Hematopoietic multipotent progenitor cell treated with erythropoietin and hydrocortisone succinate and interleukin-3 and kit ligand, for 6 days (in vitro differentiated cells): ENCODE measurements at regions not wholly inside any gene's neighbourhood (a gene's known extent, or its start where the extent isn't known, plus 50 kb on each side); places are given as distances from the start of the nearest gene placed in this dataset.

ENCODE experiments used
- DNase-seq: peaks from one replicate; pipeline ENCODE4 v3.0.0-alpha.2; 2015

- DNase-seq: no peak
These were observed 140.0 kb downstream of the ADAMTS15 start for GRCh38 chr11:130588471-130588870.

GRCh38 chr11:130592056-130592455 lies 143.6 kb downstream of the ADAMTS15 start:
- DNase-seq: no peak

GRCh38 chr11:130593064-130593463 lies 144.6 kb downstream of the ADAMTS15 start:
- no peak for DNase-seq

DNA sequence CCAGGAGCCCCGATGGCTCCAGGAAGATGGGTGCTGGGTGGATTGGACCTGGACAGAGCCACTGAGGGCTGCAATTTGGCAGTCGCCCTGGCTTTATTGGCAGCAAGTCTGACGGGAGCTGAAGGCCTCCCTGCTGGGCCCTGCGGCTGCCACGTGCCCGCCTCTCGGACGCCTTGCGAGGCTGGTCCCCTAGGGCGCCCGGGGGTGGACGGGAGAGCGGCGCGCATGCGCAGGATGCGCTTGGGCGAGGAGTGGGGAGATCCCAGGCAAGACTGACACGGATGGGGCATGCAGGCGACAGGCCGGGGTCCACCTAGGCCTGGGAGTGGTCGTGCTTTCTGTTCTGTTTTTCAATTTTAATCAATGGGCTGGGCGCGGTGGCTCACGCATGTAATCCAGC lies 150.0 kb downstream of the ADAMTS15 start:
- no peak for DNase-seq

DNA sequence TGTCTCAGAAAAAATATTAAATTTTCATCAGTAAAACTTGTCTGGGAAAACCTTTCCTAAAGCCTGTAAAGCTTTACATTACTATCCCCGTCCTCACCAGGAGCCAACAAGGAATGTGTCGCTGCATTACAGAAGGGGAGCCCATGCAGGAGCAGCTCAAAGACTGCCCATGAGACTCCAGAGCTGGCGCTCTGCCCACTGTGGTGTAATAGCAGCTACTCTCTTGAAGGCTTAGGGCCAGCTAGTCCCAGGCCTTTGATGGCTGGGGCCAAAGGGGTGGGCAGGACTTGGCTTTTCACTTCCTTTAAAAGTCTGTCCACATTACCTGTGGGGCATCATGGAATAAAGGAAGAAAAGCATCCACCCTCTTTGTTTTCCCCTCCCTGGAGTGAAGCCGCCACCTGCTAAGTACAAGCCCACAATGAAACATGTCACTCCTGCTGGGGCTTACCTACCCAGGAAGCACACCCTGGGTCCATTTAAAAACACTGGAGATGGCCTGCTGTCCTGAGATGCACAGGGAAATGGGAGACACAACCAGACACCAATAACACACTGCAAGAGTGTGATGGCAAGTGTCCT lies 150.7 kb downstream of the ADAMTS15 start:
- no peak for DNase-seq

DNA sequence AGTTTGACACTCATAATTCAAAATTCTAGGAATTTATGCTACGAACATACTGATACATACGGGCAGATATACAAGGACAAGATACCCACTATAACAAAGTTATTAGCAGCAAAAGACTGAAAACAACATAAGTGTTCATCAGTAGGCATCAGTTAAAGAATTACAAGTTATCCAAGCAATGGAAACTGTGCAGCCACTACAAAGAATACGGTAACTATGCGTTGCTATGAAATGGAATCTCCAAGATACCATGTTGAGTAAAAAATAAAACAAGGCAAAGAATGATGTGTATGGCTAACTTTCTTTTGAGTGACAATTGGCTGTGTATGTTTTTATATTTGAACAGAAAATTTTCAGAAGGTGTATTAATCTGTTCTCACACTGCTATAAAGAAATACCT lies 151.7 kb downstream of the ADAMTS15 start:
- no peak for DNase-seq

GRCh38 chr11:130600616-130601015 lies 152.2 kb downstream of the ADAMTS15 start:
- no peak for DNase-seq

DNA sequence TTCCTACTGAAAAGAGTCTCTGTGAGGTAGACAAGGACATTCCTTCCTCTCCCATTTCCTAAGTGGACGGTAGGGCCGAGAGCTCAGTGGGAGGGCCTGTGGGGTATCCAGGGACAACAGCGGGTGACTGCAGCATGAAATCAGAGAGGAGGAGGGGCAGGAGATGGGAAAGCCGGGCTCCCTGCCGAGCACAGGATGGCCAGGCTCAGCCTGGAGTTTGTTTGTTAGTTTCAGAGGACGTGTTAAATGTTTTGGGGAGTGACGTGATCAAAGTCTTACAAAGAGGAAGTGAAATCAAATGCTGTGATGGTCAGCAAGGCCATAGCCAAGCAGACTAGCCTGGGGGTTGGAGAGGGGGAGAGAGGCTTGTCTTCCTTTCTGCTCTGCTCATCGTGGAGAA lies 152.7 kb downstream of the ADAMTS15 start:
- DNase-seq: no peak

DNA sequence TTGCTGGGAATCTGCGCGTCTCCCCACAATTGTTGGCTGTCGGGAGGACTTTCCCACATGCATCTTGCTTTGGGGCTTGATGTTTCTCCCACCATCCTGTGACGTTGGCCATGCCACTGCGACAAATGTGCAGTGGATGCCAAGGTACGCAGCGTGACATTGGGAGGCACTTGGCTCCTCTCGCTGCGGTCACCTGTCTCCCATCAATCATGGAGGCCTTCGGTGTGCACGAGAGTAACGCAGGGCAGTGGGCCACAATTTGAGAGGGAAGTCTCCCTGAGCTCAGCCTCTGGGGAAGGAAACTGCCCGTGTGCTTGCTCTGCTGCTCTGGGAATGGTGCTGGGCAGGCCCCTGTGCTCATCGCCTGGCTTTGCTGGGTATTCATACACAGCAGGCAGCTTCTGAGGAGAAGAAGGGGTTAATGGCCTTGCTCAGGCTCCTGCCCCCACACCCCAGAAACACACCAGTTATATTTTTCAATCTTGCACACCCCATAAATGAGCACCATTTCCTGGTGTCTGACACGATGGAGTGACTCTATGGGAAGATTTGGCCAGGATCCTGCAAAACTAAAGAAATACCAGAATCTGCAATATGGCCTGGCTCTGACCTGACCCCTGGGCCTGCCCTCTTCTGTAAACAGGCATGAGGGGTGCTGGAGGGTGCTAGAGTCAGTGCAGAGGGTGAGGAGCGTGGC lies 153.5 kb downstream of the ADAMTS15 start:
- no peak for DNase-seq

- no peak for DNase-seq
These were observed 154.3 kb downstream of the ADAMTS15 start for GRCh38 chr11:130602641-130603334.

GRCh38 chr11:130603335-130603906 lies 155.0 kb downstream of the ADAMTS15 start:
- no peak for DNase-seq

- no peak for DNase-seq
These were observed 156.2 kb downstream of the ADAMTS15 start for GRCh38 chr11:130604606-130605005.

DNA sequence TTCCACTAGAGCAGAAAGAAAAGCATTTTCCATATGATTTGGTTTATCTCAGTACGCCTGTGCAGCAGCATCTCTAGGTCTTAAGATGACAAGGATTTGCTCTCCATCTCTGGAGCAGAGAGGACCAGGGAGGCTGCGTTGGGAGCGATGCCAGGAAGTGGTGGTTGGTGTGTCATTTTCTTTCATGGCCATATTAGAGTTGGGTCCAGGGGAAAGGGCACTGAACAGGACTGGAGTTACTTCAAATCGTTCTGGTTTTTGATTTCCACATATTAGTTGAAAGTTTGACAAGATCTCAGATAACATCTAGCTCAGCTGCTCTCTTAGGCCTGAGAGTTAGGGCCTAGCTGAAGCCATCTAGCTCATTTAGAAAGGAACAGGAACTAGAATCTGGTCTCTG lies 157.7 kb downstream of the ADAMTS15 start:
- DNase-seq: no peak

DNA sequence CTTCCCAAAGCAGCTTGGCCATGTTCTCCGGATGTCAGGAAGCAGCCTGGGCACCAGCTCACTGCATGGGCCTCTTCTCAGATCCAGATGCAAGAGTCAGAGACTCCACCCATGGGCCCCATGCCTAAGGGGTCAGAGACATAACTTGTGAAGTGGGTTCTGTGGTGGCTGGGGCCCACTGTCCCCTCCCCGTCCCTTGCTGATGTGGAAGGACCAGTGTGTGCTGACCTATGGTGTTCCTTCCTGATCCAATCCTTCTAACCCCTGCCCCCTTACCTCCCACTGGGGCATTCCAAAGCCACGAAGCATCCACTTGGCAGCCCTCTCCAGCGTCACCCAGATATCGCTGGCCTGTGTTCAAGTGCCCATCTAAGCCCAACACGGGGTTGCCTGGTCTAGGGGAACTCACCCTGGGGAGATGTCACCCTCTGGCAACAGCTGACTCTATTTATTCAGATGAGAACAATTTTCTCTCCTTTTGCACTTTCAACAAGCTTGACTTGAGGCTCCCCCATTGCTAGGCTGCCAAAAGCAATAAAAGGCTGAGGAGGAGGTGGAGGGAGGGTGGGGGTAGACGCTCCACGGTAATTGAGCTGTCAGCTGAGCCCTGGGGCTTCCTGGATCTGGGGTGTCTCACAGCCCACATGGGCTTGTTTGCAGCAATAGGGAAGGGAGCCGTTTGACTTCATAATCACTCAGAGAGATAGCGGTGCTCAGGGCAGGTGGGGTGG lies 158.5 kb downstream of the ADAMTS15 start:
- no peak for DNase-seq

DNA sequence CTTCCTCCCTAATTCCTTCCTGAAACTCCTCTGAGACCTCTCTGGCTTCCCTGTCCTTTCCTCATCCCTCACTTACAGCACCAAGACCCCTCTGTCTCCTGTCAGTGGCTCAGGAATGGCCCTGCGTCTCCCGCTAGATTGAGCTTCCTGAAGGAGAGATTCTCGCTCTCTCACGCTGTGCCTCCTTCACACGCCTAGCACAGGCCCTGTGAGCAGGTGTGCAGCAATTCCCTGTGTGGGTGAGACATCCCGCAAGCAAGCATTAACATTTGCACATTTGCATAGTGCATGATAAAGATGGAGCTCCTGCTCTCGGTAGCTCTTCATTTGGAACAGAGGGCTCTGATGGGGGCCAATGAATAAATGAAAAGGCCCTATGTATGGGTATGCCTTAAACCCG lies 159.8 kb downstream of the ADAMTS15 start:
- no peak for DNase-seq

DNA sequence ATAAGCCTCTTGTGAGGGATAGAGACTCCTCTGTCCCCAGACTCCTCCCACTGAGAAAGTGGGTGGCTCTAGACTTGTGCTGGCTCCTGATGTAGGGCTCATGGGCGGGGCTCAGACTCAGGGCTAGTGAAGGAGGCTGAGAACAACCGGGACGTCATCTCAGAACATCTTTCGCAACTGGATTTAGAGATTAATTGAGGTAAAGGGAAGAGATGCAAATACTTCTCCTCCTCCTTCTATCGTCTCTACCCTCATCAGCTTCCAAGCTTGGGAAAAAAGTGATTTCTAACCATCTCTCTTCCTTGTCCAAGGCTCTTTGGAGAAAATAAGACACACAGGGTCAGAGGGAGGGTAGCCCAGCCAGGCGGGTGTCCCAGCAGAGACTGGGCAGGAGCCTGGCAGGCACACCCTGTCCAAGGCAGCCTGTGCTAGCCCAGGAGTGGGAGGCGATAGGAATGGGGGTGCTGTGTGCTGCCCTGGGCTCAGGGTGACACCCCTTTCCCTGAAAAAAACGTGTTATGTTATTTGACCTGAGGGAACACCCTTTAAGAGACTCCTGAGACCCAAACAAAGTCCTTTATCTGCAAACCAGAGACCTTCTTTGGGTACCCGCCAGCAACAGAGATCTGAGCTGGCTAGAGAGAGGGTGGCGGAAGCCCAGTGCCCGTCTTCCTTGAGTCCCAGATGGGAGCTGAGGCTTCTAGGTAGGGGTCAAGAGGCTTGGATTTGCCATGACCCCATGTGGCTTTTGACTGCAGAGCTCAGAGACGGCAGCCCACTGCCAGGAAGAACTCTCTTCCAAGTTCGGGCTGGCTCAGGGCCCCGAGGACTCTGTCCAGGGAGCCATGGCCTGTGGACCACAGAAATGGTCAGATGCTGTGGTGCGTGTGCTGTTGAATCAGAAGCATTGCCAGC lies 160.9 kb downstream of the ADAMTS15 start:
- DNase-seq: no peak

DNA sequence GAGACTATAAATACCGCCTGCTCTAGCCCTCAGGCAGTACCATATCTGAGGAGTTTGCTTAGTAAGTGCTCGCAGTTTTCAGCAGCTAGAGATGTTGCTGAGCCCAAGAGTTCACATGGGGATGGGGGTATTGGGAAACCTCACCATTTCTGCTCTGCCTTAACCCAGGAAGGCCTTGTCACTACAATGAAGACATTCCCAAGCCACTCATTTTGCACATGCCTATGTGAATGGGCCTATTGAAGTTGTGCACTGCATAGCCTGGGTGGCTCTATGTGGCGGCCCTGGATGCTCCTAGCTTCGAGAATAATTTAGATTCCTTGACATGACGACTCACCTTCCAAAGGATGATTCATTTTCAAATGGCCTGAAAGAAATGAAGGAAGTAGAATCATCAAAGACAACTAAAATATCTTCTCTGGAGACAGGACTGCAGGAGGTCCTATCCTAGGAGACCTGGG lies 163.4 kb downstream of the ADAMTS15 start:
- no peak for DNase-seq

DNA sequence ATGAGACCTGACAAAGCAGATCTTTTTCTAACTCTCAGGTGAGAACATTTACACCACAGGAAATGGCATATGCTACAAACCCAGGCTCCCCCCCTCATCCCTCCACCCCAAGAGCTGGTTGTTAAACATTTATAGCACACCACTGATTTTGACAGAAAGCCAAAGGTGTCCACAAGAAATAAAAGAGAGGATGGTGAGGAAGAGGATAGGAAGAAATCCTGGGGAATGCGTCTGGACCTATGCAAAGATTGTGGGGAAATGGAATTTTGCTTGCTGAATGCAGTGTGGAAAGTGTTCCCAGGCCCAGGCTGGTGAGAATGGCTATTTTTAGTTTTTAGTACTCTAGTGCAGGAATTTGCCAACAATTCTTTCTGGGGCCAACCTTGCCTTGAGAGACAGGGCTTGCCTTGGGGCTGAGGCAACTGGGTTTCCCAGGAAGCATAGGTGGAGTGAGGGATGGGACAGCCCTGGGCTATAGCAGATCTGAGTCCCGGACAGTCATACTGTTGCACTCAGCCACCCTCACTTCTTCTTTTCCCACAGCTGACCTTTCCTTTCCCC lies 163.9 kb downstream of the ADAMTS15 start:
- no peak for DNase-seq

- DNase-seq: no peak
These were observed 165.0 kb downstream of the ADAMTS15 start for GRCh38 chr11:130613396-130613795.

GRCh38 chr11:130614591-130614990 lies 166.1 kb downstream of the ADAMTS15 start:
- DNase-seq: no peak

- no peak for DNase-seq
These were observed 167.1 kb downstream of the ADAMTS15 start for GRCh38 chr11:130615561-130615960.

DNA sequence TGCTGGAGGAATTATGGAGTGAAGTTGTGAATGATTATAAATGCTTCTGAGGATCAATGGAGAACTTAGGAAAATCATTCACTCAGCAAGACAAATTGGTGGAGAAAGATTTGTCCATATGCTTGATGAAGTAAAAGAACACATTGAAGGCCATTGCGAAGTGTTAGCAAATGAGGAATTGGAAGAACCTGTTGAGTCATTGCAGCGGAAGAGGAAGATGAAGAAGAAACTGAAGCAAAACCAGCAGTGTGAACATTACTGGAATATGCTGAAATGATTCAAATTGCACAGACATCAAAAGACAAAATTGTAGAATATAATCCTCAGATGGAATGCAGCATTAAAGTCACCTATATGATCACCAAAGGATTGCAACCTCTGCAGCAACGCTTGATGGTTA lies 168.1 kb downstream of the ADAMTS15 start:
- DNase-seq: no peak
